DMS53 (cell line): ENCODE measurements at regions not wholly inside any gene's neighbourhood (a gene's known extent, or its start where the extent isn't known, plus 50 kb on each side); places are given as distances from the start of the nearest gene placed in this dataset.

ENCODE experiments used
- DNase-seq: peaks from one replicate; lab custom pipeline; 2025; lab: John Stamatoyannopoulos, UW

DNA sequence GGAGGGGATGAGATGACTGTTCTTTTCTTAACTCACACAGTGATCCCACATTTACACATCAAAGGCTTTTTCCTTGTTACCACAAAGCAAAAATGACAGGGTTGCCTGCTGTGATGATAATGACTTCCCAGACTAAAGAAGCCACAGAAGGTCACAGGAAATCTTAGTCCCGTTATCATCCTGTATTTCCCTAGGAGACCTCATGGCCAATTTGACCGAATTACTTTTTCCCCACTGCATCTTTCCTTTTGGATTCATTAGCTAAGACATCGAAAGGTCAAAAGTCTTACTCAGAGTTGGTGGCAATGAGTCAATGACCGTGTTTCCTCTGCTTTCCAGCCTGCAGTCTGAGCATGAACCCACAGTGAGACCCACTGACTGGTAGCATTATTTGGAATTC lies 130.1 kb upstream of the INHBA start:
- DNase-seq = no peak

DNA sequence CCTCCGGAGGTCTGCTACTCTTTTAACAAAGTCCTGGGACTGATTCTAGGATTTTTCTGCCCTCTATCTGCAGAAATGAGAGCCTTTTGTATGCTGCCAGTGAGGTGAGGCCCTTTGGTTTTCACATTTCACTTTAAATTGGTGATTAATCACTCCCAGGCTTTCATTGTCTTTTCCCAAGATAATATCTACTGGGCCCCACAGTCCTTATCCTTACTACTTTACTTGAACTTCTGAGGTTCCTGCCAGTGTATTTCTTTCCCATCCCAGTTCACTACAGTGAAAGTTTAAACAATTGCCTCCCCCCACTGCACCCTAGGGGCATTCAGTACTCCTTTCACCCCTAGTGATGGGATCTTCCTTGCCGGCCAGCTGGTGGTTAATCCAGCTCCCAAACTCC lies 127.4 kb upstream of the INHBA start:
- no peak for DNase-seq

DNA sequence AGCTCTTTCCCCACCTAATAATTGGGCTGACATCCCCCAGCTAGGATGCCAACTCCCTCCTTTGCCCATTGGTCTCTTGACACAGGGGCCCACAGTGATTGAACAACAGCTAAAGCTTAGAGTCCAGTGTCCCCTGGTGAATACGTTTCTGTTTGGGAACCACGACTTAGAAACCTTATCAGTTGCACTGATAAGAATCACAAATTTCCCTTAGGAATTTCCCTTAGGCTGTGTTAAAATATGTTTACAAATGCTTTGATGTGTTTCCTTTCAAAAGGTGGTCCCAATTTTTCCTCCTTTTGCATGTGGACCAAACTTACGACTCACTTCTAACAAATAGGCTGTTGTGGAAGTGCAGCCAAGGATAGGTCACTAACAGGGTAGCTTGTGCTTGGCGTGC lies 126.0 kb upstream of the INHBA start:
- DNase-seq = no peak

DNA sequence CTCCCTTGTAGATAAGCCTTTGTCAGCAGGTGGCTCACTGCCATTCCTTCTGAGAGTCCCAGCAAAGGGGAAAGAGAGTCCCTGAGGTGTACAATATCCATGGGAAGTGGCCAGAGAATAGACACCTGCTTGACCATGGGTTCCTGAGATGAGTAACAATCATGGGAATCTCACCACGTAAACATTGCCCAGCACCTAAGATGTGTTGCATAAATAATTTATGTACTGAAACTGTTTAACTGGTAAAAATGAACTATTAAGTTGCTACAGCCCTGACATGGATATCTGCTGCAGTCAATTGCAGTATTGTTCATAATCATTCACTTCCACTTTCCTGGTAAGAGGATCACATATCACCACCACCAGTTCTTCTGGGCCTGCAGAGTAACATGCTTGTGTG lies 123.8 kb upstream of the INHBA start:
- DNase-seq = no peak

DNA sequence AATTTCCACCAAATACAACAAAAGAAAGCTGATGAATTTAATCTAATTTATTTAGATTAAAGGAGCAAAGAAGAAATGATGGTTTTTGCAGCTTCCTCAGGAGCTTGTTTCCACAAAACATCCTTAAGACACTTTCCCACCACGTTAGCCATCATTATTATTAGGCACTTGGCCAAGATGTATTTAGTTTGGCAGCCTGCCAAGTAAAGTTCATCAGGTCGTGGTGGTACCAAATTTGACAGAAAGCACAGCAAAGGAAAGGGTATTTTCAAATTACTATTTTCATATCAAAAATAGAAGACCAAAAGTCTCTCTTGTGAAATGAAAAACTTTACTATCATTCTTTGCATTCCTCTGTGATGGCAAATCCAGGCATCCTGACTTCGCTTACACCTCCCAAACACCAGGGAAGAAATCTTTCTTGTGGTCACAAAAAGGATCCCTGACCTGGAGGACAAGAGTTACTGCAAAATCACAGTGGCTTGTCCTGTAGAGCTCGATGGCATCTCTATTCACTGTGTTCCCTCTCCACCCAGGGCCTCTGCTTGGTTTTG lies 123.1 kb upstream of the INHBA start:
- DNase-seq = peak; percentile 11

DNA sequence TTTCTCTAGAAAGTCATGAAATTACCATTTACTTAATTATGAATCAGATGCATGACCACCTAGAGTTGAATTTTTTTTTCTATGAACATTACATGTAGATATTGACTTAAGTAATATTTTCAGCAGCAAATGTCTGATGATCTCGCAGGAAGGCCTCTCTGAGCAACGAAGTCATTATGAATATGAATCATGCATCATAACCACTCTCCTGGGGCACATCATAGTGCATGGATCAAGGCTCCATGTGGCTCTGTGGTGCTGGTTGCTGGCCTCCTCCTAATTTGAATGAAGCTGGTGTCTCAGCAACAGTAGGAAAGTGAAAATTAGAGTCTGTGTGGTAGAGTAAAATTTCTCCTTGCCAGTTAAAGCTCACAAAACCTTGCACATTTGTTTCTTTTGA lies 121.4 kb upstream of the INHBA start:
- no peak for DNase-seq

DNA sequence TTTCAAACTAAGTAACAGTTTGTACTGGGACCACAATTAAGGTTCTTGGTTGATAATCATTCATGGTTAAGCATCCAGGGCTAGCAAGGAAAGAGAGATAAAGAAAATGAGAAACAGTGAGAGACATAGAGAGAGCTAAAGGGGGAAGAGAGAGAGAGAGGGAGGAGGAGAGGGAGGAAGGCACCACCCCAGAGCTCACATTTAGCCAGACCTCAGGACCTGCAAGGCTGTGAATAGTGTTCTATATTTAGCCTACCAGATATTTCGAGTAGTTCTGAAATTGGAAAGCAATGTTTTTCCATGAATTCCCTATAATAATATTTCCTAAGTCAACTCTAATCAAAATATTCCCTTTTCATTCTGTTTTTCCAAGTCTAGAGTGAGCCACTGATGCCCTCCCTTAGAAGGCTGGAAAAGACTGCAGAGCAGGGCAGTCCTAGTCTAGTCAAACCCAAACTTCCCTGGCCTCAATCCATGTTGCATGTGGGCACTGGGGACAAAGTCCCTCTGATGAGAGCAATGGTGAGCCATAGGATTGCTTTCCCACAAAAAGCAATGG lies 119.4 kb upstream of the INHBA start:
- DNase-seq = no peak

DNA sequence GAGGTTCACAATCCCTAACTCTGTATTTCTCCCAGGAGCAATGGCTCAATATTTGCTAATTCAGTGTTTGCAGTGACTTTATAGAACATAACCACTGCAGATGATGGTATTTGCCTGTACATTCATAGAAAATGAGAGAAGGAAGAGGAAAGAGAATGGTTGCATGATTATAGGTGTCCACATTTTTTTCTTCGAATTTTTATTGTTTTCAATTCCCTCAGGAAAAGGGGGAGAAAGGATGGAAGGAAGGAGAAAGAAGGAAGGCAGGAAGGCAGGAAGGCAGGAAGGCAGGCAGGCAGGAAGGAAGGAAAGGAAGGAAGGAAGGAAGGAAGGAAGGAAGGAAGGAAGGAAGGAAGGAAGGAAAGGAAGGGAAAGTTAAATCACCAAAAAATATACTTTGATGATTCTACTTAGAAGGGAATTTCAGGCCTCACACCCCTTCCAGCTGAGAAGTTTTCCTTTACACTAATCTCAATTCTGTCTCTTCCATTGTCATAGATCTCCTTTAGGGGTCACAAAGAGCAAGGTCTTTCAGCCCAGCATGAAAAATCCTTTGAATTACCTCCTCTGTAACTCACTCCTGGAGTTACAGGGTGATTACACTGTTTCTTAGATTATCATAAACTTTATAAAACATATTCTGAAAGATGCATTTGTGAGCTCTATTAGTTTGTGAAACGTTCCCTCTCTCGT lies 118.8 kb upstream of the INHBA start:
- no peak for DNase-seq

DNA sequence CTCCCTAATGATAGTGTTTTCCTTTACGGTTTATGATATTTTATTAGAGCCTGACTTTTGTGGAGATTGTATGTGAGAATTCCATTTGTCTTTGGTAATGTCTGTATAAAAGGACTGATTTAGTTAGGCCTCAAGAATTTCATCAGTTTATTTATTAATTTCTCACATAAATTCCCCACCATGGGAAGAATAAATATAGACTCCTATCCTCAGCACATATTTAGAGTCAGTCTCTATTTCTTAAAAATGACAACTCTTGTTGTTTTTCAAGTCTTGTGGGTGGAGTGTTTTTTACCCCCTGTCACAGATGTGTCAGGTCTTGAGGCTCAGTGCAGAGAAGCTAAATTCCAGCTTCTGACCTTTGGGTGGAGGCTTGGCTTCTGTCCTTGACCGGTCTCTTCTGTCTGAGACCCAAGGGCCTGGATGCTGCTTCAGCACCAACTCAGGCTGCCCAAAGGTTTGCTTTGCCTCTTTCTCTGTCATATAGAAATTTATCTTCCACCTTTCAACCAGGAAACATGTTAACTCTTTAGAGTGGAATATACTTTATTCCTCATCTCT lies 117.3 kb upstream of the INHBA start:
- no peak for DNase-seq

DNA sequence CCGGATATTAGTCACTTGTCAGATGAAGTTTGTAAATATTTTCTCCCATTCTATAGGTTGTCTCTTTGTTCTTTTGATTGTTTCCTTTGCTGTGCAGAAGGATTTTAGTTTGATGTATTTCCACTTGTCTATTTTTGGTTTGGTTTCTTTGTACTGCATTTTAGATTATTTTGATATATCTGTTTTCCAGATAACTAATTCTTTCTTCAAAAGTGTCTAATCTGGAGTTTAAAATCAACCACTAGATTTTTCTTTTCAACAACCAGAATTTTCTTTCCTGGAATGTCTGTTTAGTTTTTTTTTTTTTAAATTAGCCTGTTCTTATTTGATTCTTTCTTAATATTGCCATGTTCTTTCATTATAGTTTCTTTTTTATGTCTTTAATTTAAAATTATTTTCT lies 116.8 kb upstream of the INHBA start:
- no peak for DNase-seq

DNA sequence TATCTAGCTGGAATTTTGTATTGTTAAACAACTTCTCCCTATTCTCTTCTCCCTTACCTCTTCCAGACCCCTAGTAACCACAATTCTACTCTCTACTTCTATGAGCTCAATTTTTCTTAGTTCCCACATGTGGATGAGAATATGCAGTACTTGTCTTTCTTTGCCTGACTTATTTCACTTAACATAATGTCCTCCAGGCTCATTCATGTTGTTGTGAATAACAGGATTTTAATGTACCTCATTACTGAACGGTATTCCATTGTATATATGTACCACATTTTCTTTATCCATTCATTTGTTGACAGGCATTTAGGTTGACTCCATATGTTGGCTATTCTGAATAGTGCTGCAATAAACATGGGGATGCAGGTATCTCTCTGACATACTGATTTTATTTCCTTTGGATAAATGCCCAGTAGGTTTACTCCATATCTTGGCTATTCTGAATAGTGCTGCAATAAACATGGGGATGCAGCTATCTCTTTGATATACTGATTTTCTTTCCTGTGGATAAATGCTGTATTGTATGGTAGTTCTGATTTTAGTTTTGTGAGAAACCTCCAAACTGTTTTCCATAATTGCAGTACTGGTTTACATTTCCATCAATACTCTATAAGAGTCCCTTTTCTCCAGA lies 116.0 kb upstream of the INHBA start:
- DNase-seq = no peak

DNA sequence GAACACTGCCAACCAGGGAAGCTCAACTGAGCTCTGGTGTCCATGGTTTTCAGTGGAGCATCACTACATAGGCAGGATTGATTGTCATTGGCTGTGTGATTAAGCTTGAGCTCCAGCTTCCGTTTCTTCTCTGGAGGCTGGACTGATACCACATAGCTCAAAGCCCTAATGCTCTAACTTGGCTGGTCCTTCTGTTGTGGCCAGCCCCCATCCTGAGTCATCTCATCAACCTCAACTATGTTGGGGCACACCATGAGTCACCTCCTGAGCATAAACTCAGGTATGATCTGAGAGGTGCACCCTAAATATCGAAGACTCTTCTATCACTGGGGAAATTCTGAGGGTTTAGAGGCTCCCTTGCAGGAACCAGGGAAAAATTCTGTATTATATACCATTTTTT lies 114.5 kb upstream of the INHBA start:
- no peak for DNase-seq

DNA sequence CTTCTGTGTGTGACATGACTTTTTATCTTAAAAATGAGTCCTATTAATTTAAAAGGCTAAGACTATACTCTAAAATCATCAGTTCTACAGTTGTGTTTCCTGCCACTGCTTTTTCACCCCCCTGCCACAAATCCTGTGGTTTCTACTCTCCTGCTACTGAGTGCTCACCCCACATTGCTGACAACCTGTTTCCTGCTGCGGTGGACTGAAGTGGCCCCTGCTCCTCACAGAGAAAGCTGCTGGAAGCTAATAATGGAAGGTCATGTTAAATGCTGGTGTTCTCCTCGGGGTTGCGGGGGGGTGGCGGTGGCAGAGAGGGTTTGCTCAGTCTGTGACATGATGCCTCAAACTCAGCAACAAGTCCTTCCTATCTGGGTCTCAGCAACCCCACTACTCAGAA lies 113.2 kb upstream of the INHBA start:
- DNase-seq = no peak

DNA sequence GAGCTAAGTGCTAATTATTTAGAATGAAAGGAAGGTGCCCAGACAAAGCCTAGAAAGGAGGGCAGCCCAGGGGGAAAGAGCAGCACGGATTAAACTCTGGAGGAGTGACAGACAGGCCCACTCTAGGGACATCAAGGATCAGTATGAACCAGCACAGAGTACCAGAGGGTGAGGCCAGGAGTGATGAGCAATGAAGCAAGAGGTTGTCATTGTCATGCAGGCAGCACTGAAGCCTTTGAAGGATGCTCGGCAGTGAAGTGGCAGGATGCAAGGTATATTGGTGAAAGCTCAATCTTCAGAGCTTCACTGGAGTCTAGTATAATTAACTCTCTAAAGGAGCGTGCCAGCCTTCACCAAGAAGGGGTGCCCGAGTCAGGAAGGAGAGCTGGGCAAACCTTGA lies 112.0 kb upstream of the INHBA start:
- DNase-seq = no peak

DNA sequence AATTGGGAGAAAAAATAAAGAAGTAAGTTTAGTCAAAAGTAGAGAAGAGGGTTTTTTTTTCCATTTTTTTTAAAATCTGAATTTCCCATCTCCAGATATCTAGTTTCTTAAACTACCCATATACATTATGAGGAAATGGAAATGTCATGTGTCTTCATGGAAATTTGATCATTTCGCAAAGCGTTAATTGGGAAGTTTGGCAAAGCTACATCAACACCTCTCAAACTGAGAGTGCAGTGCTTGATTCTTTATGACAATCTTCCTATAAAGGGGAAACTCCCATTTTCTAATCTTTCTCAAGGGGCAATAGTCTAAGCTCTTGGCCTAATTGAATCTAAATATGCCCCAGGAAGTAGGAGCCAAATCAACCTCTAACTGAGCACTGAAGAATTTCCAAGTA lies 110.4 kb upstream of the INHBA start:
- DNase-seq = no peak

DNA sequence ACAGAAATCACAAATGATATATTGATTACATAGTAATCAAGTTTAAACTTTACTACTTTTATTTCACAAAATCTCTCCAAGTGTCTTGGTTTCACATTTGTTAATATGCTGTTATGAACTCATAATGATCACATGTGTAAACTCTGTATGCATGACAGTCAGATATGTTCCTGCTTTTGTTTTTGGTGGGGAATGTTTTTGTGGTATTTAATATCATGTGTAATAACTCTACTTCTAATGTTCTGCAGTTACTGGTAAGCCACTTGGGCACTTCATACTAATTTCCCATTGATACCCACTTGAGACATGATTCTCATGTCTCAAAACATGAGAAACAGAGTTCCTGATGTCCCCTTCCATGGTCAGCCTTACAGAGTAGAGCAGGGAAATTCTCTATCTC lies 109.1 kb upstream of the INHBA start:
- no peak for DNase-seq

DNA sequence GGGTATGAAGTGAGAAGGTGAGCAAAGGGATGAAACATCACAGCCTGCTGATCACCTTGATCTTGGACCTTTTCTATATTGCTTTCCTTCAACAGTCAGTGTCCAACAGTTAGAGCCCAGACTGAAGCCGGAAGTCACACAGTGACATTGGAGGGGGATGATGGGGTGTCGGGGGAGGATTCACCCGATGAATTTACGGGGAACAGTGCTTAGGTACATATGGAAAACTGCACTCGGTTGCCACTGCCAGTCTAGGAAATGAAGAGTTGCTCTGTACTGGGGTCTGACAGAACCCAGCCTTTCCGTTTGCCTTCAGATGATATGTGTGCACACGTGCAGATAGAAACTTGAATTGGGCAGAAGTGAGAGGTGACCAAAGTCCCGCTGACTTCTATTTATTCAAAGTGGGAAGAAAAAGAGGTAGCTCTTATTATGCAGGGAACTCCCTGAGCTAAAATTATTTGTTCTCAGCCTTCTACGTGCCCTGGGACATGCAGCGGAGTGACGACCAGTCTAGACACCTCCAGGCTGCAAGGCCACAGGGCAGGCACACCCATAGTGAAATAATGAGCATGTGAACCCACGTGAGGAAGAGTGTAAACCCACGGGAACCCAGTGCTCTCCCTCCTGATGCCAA lies 107.2 kb upstream of the INHBA start:
- DNase-seq = no peak

DNA sequence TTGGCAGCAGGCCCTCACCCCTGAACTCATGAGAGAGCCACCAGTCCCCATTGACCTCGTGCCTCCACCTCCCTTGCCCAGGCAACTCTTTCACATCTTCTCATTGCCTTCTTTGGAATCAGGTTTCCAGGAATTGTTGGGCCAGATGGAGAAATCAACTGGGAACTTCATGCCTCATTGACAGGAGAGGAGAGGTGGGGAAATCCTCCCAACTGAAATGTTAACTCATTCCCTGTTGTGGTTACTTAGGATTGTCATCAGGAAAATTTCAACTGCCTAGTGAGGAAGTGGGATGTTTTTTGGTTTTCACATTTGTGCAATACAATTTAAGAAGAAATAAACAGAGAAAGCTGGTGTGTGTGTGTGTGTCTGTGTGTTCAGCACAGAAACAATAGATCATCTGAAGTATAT lies 106.6 kb upstream of the INHBA start:
- DNase-seq = no peak

DNA sequence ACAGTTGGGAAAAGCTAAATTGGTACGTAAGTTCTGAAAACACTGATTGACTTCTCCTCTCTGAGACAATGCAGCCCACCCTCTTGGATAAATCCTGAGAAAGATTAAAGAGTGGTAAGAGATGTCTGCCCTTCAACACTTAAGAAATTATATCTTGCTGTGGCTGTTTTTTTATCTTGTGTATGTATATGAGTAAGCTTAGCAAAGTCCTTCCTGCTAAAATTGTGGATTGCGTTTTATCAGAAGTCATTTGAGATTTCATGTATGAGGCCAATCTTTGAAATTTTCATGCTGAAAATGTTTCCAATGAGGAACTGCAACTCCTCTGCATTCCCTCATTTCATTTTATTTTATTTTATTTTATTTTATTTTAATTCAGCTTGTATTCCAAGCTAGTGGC lies 106.2 kb upstream of the INHBA start:
- no peak for DNase-seq

DNA sequence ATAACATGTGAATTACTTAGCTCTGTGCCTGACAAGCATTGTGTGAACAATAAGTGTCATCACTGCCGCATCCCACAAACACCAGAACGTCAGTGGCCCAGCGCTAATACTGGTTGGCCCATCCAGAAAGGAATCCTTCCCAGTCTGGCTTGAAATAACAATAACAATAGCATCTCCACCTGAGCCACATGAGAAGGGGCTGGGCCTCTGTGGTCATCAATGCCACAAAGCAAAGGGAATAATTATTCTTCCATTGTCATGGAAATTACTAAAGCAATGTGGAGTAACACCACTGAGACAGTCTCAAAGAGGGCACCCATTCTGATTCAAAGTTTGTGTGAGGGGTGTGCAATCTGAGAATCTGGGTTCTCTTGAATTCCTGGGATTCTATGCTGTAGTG lies 105.7 kb upstream of the INHBA start:
- no peak for DNase-seq

DNA sequence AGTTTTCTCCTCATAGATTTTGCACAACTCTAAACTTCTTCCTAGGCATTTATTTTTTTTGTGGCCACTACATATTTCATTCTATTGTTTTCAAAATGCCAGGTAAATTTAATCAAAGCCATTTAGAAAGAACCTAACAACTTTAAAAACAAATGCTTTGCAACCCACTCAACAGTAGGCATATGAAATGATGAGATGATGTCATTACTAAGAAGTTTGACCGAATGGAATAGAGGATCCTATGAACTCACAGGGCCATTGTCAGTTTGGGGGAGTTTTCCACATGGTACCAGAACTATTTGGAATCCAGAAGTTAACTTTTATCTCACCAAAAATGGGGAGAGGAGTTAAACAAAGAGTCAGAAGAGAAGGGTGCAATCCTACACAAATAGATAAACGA lies 100.7 kb upstream of the INHBA start:
- no peak for DNase-seq

DNA sequence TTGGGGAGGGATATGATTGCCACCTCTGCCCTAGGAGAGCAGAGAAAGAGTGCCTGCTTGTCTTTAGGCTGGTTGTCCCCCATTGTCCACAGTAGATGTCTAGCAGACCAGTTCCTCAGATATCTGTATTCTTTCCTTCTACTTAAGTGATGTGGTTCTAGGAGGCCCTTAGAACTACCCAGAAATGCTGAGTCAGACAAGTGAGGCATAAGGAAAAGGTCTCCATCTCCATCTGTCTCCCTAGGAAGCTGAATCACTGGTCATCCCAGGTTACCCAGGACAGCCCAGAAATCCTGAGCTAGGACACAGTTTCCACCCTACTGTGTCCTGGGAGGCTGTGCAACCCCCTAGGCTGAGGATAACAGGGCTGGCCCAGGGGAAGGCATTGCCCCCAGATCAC lies 93.4 kb upstream of the INHBA start:
- DNase-seq = no peak
